Body of pancreas (tissue), 4 donors: ENCODE measurements at regions not wholly inside any gene's neighbourhood (a gene's known extent, or its start where the extent isn't known, plus 50 kb on each side); places are given as distances from the start of the nearest gene placed in this dataset.

Source experiments
- ATAC-seq: fragments of 150-250 bp; one replicate; pipeline ENCODE4 v1.9.1; 2016
- DNase-seq, 4 donors: peaks; one replicate each; pipeline ENCODE4 v3.0.0-alpha.2; 2019
- H3K27ac ChIP-seq, 4 donors: fragments of 200-600 bp; sonication (generic); 1 replicate in 3 of 4; 2 replicates in 1 of 4; pipeline versions ENCODE4 v1.5.1 to v1.6.1; 2016 to 2019; ENCODE audit warnings: mild to moderate bottlenecking in 1 of 4, mixed read lengths in 1 of 4, moderate library complexity in 1 of 4
- H3K27me3 ChIP-seq, 2 donors: fragments of 200-600 bp; sonication (generic); one replicate each; pipeline ENCODE4 v1.6.0; 2016; ENCODE audit warnings: mild to moderate bottlenecking in 1 of 2
- H3K36me3 ChIP-seq, 2 donors: fragments of 200-600 bp; sonication (generic); replicated peaks in 1 of 2; 2 replicates each; pipeline ENCODE4 v1.5.1; 2016; ENCODE audit warnings: low read depth in 2 of 2; ENCODE audit not compliant: insufficient read depth in 1 of 2
- H3K4me1 ChIP-seq: fragments of 200-600 bp; sonication (generic); one replicate; pipeline ENCODE4 v1.6.0; 2016
- H3K4me3 ChIP-seq, 2 donors: fragments of 200-600 bp; sonication (generic); 1 replicate in 1 of 2; 2 replicates in 1 of 2; pipeline ENCODE4 v1.5.1; 2016 to 2019
- H3K9me3 ChIP-seq, 3 donors: fragments of 200-600 bp; sonication (generic); 1 replicate in 2 of 3; 2 replicates in 1 of 3; pipeline ENCODE4 v1.5.1; 2016
- CTCF ChIP-seq, 7 experiments: fragments of 450-650 bp in 4 of 7; fragments of 200-600 bp in 3 of 7; sonication (generic) in 3 of 7; IDR thresholded peaks; one replicate each; pipeline ENCODE4 v1.5.1; 2016 to 2019; ENCODE audit warnings: antibody characterized with exemption in 7 of 7
- POLR2A ChIP-seq, 3 donors: fragments of 450-650 bp; IDR thresholded peaks; one replicate each; pipeline ENCODE4 v1.6.1; 2016; ENCODE audit warnings: antibody characterized with exemption in 3 of 3, mild to moderate bottlenecking in 2 of 3
- WGBS, 2 donors: methylation state at CpG; one replicate each; pipeline ENCODE4 v1.1.5; 2017; 5-methylcytosine and 5-hydroxymethylcytosine counted together
- intact Hi-C: fragments of 100-400 bp; cut with DNase I; formaldehyde crosslinking; loops from one replicate; pipeline ENCODE4 v1.15.1; 2023

DNA sequence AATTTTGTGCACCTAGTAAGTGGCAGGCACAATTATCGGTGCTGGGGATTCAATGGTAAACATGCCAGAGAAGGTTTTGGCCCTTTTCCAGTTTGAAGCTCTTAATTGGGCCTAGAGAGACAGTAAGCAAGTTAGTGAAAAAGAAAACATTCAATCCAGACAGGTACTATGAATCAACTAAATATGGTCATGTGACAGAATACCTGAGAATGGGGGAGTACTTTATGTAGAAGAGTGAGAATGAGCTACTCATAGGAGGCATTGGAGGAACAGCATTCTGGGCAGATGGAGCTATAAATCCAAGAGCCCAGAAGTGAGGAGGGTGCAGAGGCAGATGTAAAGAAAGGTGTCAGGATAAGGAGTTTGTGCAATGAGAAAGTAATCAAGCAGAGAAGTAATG, 1017.9 kb downstream of the ADGRL2 start:
- Histone ChIP-seq H3K27ac (no peak overlapping the region), H3K27me3 (no peaks in the 10 kb centered on the region), H3K4me3 (no peak overlapping the region), H3K36me3 (no peaks in the 10 kb centered on the region), H3K9me3 (no peaks in the 10 kb centered on the region), H3K4me1 (no peaks in the 10 kb centered on the region)
- 61 to 62% methylated on average over 1 of the region's 1 CpG for WGBS, 2 donors
- no peak for ATAC-seq
- TF ChIP-seq POLR2A (IDR thresholded peaks at IDR 0.05) (no peak), CTCF (IDR thresholded peaks at IDR 0.05) (no peak)
- intact Hi-C loops, result no loop called here
- DNase-seq, result no peak

DNA sequence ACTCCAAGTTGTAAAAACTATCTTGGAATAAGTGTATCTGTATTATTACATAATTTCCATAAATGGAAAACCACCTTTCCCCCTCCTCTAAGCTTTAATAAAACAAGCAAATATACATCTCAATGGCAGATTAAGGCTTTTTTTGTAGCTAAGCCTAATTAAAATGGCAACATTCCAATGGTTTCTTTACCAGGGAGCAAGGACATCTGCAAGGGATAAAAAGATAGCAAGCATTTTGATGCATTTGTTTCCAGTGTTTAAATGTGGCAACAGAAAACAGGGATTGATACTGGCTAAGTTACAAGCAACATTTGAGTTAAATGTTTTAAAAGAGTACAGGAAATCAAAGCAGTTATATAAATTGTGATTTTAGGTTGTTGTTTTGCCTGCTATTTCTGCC, 1012.7 kb downstream of the ADGRL2 start:
- no peak overlapping the region for H3K27ac ChIP-seq
- H3K27me3 ChIP-seq, result no peaks in the 10 kb centered on the region
- H3K4me3 ChIP-seq, result no peak overlapping the region
- no peaks in the 10 kb centered on the region for H3K36me3 ChIP-seq
- TF ChIP-seq CTCF (IDR thresholded peaks at IDR 0.05) (no peak), POLR2A (IDR thresholded peaks at IDR 0.05) (no peak)
- no peaks in the 10 kb centered on the region for H3K4me1 ChIP-seq
- ATAC-seq (no peak), DNase-seq (no peak)
- H3K9me3 ChIP-seq, result no peaks in the 10 kb centered on the region
- intact Hi-C loops, result no loop called here

- ATAC-seq, result no peak
- H3K36me3 ChIP-seq, result no peaks in the 10 kb centered on the region
- TF ChIP-seq POLR2A (IDR thresholded peaks at IDR 0.05) (no peak), CTCF (IDR thresholded peaks at IDR 0.05) (no peak)
- 69 to 73% methylated on average over 3 of the region's 3 CpGs for WGBS, 2 donors
- intact Hi-C loops, result no loop called here
- no peaks in the 10 kb centered on the region for H3K4me1 ChIP-seq
- no peaks in the 10 kb centered on the region for H3K9me3 ChIP-seq
- no peak for DNase-seq
- no peak overlapping the region for H3K4me3 ChIP-seq
- no peak overlapping the region for H3K27ac ChIP-seq
- no peaks in the 10 kb centered on the region for H3K27me3 ChIP-seq
Measured at GRCh38 chr1:82810601-82811000, 1009.9 kb downstream of the ADGRL2 start.

- intact Hi-C loops, result no loop called here
- TF ChIP-seq POLR2A (IDR thresholded peaks at IDR 0.05), result no peak
- no peak for TF ChIP-seq CTCF (IDR thresholded peaks at IDR 0.05)
- WGBS, 2 donors, result 72 to 75% methylated on average over 3 of the region's 3 CpGs
Measured at GRCh38 chr1:82807563-82807962, 1006.8 kb downstream of the ADGRL2 start.

DNA sequence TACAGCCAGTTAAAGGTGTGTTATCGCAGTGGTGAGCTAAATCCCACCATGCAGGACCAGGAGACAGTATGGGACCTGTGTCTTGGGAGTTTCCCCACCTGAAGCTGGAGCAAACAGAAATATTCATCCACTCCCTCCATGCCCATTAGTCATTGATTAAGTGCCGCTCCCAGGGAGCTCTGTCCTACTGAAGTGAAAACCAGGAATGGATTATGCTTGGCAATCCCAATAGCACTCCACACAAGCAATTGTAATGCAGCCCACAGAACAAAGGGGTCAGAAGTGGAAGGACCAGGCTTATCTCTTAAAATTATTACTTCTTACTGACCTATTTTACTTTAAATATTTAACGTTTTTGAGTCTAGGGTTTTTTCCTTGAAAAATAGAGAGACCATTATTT, 1005.4 kb downstream of the ADGRL2 start:
- WGBS, 2 donors, result 50 to 52% methylated on average over 3 of the region's 3 CpGs
- H3K9me3 ChIP-seq, result no peaks in the 10 kb centered on the region
- intact Hi-C loops, result no loop called here
- no peak for ATAC-seq
- H3K4me3 ChIP-seq, result no peak overlapping the region
- H3K27ac ChIP-seq, result no peak overlapping the region
- H3K27me3 ChIP-seq, result no peaks in the 10 kb centered on the region
- no peaks in the 10 kb centered on the region for H3K36me3 ChIP-seq
- no peak for DNase-seq
- no peaks in the 10 kb centered on the region for H3K4me1 ChIP-seq
- TF ChIP-seq POLR2A (IDR thresholded peaks at IDR 0.05) (no peak), CTCF (IDR thresholded peaks at IDR 0.05) (no peak)

More at GRCh38 chr1:82807563-82807962, 1006.8 kb downstream of the ADGRL2 start:
- Histone ChIP-seq H3K4me3 (no peak overlapping the region), H3K4me1 (no peaks in the 10 kb centered on the region), H3K36me3 (no peaks in the 10 kb centered on the region), H3K27ac (no peak overlapping the region), H3K9me3 (no peaks in the 10 kb centered on the region), H3K27me3 (no peaks in the 10 kb centered on the region)
- DNase-seq (no peak), ATAC-seq (no peak)
